ENCODE measurements at regions not wholly inside any gene's neighbourhood (a gene's known extent, or its start where the extent isn't known, plus 50 kb on each side); places are given as distances from the start of the nearest gene placed in this dataset.

DNA sequence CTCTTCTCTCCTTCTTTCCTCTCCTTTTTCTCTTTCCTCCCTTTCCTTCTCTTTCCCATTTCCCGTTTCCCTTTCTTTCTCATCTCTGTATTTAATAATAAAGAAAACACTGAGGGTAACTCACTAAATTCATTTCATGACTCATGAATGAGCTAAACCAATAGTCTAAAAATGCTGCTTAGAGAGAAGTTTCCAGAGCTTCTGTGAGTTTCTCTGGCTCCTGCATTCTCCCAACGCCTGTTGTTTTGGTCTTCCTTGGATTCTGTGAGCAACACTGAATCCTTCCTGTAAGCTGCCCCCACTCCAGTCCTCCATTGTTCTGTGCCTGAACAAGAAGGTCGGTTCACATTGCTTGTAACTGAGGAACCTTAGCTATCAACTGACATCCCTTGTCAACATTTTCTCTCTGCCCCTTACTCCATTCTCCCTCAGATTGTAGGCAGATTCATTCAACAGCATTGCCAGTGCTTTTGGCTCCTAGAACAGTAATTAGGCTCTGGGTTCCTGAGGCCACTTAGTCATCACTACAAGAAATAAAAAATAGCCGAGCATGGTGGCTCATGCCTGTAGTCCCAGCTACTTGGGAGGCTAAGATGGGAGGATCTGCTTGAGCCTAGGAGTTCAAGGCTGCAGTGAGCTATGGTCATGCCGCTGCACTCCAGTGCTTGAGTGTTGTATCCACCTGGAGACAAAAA, 237.7 kb upstream of the KLF4 start:
- TF ChIP-seq, protein P1, sequence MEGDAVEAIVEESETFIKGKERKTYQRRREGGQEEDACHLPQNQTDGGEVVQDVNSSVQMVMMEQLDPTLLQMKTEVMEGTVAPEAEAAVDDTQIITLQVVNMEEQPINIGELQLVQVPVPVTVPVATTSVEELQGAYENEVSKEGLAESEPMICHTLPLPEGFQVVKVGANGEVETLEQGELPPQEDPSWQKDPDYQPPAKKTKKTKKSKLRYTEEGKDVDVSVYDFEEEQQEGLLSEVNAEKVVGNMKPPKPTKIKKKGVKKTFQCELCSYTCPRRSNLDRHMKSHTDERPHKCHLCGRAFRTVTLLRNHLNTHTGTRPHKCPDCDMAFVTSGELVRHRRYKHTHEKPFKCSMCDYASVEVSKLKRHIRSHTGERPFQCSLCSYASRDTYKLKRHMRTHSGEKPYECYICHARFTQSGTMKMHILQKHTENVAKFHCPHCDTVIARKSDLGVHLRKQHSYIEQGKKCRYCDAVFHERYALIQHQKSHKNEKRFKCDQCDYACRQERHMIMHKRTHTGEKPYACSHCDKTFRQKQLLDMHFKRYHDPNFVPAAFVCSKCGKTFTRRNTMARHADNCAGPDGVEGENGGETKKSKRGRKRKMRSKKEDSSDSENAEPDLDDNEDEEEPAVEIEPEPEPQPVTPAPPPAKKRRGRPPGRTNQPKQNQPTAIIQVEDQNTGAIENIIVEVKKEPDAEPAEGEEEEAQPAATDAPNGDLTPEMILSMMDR (IDR thresholded peaks at IDR 0.05; ENCODE audit: low read length) = no peak
- no peak for TF ChIP-seq EZH2 (IDR thresholded peaks at IDR 0.05; ENCODE audit: borderline replicate concordance, low read length)
- Histone ChIP-seq H3F3A (ENCODE audit: insufficient read depth, low read length) (no peaks in the 10 kb centered on the region), H3K9me3 (ENCODE audit: low read length) (no peaks in the 10 kb centered on the region), H3K79me2 (ENCODE audit: insufficient read depth, low read length) (no peaks in the 10 kb centered on the region), H3K36me3 (ENCODE audit: insufficient read depth, low read length) (no peaks in the 10 kb centered on the region), H3K4me3 (ENCODE audit: low read depth, low read length, poor library complexity, severe bottlenecking) (no peak overlapping the region), H2AFZ (ENCODE audit: low read length) (no peak overlapping the region), H3K4me2 (ENCODE audit: low read length) (no peak overlapping the region), H3K9ac (ENCODE audit: low read length) (no peak overlapping the region), H3K9me2 (ENCODE audit: low read depth, low read length) (no peaks in the 10 kb centered on the region), H3K27ac (ENCODE audit: low read depth, low read length, poor library complexity, severe bottlenecking) (no peak overlapping the region), H4K20me1 (ENCODE audit: insufficient read depth, low read length) (no peaks in the 10 kb centered on the region), H3K4me1 (ENCODE audit: insufficient read depth, low read length, severe bottlenecking) (no peaks in the 10 kb centered on the region), H3K27me3 (ENCODE audit: insufficient read depth, low read length) (no peaks in the 10 kb centered on the region)

DNA sequence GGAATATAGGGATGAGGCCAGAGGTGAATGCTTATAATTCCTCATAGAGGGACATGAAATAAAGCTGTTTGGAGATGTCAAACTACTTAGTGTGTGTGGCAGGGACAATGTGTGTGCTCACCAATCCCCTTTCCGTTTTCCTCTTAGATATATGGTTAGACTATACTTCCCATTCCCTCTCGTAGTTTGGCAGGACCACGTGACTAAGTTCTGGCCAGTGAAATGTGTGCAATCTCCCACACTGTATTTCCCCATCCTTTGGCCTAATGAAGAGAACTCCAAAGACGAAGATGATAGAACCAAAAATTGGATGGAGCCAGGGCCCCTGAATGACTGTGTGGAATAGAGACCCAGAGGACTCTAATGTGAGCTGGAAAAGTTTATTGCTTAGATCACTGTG, 233.4 kb upstream of the KLF4 start:
- no peaks in the 10 kb centered on the region for H3K9me3 ChIP-seq (ENCODE audit: low read length)
- no peak overlapping the region for H3K27ac ChIP-seq (ENCODE audit: low read depth, low read length, poor library complexity, severe bottlenecking)
- no peak overlapping the region for H3K4me3 ChIP-seq (ENCODE audit: low read depth, low read length, poor library complexity, severe bottlenecking)
- no peaks in the 10 kb centered on the region for H3K36me3 ChIP-seq (ENCODE audit: insufficient read depth, low read length)
- no peaks in the 10 kb centered on the region for H3K27me3 ChIP-seq (ENCODE audit: insufficient read depth, low read length)
- H3K79me2 ChIP-seq (ENCODE audit: insufficient read depth, low read length) = no peaks in the 10 kb centered on the region
- no peak overlapping the region for H3K9ac ChIP-seq (ENCODE audit: low read length)
- H3K9me2 ChIP-seq (ENCODE audit: low read depth, low read length) = no peaks in the 10 kb centered on the region
- H3K4me1 ChIP-seq (ENCODE audit: insufficient read depth, low read length, severe bottlenecking) = no peaks in the 10 kb centered on the region
- no peak overlapping the region for H3K4me2 ChIP-seq (ENCODE audit: low read length)
- H4K20me1 ChIP-seq (ENCODE audit: insufficient read depth, low read length) = no peaks in the 10 kb centered on the region
- no peak overlapping the region for H2AFZ ChIP-seq (ENCODE audit: low read length)
- no peak for TF ChIP-seq EZH2 (IDR thresholded peaks at IDR 0.05; ENCODE audit: borderline replicate concordance, low read length)
- TF ChIP-seq, protein P1 (IDR thresholded peaks at IDR 0.05; ENCODE audit: low read length) = no peak
- H3F3A ChIP-seq (ENCODE audit: insufficient read depth, low read length) = no peaks in the 10 kb centered on the region

DNA sequence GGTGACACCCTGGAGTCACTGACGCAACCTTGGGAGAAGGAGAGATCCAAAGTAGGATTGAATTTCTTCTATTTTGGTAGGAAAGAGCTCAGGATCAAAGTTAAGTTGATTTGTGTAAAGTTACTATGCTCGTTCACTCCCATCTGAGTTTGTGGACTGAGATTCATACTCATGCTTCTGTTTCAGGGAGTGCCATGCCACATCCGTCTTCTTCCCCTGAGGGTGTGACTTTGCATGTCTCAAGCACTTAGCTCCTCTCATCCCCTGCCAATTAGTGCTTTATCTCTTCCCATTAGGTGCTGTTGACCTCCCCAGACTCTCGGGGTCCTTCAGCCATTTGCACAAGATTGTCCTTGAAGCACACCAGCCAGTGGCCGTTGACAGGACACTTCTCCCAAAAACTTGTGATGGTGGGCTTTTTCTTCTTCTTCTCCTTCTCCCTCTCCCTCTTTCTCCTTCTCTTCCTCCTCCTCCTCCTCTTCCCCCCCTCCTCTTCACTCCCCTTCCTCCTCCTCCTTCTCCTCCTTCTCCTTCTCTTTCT, 232.2 kb upstream of the KLF4 start:
- H3K9me2 ChIP-seq (ENCODE audit: low read depth, low read length) = no peaks in the 10 kb centered on the region
- no peaks in the 10 kb centered on the region for H3K36me3 ChIP-seq (ENCODE audit: insufficient read depth, low read length)

More for the DNA sequence above, 232.2 kb upstream of the KLF4 start:
- H3K4me2 ChIP-seq (ENCODE audit: low read length) = no peak overlapping the region
- H3K79me2 ChIP-seq (ENCODE audit: insufficient read depth, low read length) = no peaks in the 10 kb centered on the region
- H3K4me3 ChIP-seq (ENCODE audit: low read depth, low read length, poor library complexity, severe bottlenecking) = no peak overlapping the region
- H3F3A ChIP-seq (ENCODE audit: insufficient read depth, low read length) = no peaks in the 10 kb centered on the region
- no peak overlapping the region for H3K9ac ChIP-seq (ENCODE audit: low read length)
- no peak overlapping the region for H2AFZ ChIP-seq (ENCODE audit: low read length)
- H3K9me3 ChIP-seq (ENCODE audit: low read length) = no peaks in the 10 kb centered on the region
- H4K20me1 ChIP-seq (ENCODE audit: insufficient read depth, low read length) = no peaks in the 10 kb centered on the region
- no peak overlapping the region for H3K27ac ChIP-seq (ENCODE audit: low read depth, low read length, poor library complexity, severe bottlenecking)
- no peaks in the 10 kb centered on the region for H3K4me1 ChIP-seq (ENCODE audit: insufficient read depth, low read length, severe bottlenecking)
- TF ChIP-seq, protein P1 (IDR thresholded peaks at IDR 0.05; ENCODE audit: low read length) = no peak
- TF ChIP-seq EZH2 (IDR thresholded peaks at IDR 0.05; ENCODE audit: borderline replicate concordance, low read length) = no peak
- no peaks in the 10 kb centered on the region for H3K27me3 ChIP-seq (ENCODE audit: insufficient read depth, low read length)

Data from OCI-LY1 (cell line).